ENCODE measurements at regions not wholly inside any gene's neighbourhood (a gene's known extent, or its start where the extent isn't known, plus 50 kb on each side); places are given as distances from the start of the nearest gene placed in this dataset.
A peak's percentile ranks its signal among the peaks of the same experiment; 100 is the strongest.

- H3K4me3 ChIP-seq (replicated peaks in 1 of 3; ENCODE audit: insufficient read depth in 1 of 3, low read depth in 2 of 3, low read length in 3 of 3): no peak overlapping the region
- H3K79me2 ChIP-seq (ENCODE audit: insufficient read depth, low read length): no peaks in the 10 kb centered on the region
- FAIRE-seq (no peak), ATAC-seq (no peak), DNase-seq (ENCODE audit: low spot score) (no peak)
- no peaks in the 10 kb centered on the region; a peak in 1 of 5 replicates for H3K27me3 ChIP-seq (ENCODE audit: control insufficient read depth in 1 of 2, insufficient read depth in 2 of 2, low read length in 2 of 2)
- TF ChIP-seq GLMP (CRISPR knock-in tag; IDR thresholded peaks at IDR 0.05; ENCODE audit: borderline replicate concordance) (no peak), MYNN (CRISPR knock-in tag; IDR thresholded peaks at IDR 0.05; ENCODE audit: low read depth) (no peak)
- TF ChIP-seq, protein P1, sequence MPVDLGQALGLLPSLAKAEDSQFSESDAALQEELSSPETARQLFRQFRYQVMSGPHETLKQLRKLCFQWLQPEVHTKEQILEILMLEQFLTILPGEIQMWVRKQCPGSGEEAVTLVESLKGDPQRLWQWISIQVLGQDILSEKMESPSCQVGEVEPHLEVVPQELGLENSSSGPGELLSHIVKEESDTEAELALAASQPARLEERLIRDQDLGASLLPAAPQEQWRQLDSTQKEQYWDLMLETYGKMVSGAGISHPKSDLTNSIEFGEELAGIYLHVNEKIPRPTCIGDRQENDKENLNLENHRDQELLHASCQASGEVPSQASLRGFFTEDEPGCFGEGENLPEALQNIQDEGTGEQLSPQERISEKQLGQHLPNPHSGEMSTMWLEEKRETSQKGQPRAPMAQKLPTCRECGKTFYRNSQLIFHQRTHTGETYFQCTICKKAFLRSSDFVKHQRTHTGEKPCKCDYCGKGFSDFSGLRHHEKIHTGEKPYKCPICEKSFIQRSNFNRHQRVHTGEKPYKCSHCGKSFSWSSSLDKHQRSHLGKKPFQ (CRISPR knock-in tag; IDR thresholded peaks at IDR 0.05; ENCODE audit: insufficient replicate concordance): no peak
- BruUV-seq (replicated peaks): no TSS peak
- no peaks in the 10 kb centered on the region for H3K36me3 ChIP-seq (replicated peaks in 1 of 2; ENCODE audit: control insufficient read depth in 1 of 2, insufficient read depth in 2 of 2, low read length in 2 of 2)
- in situ Hi-C loops (cut with HindIII; ENCODE audit: extremely low pct_ligation_motif_present, low pct_unique_long_range_greater_than_20kb) (no loop called here), intact Hi-C loops (cut with micrococcal nuclease; ENCODE audit: unreplicated experiment) (no loop called here)
- no peak overlapping the region for H3K9ac ChIP-seq (ENCODE audit: insufficient read depth, low read depth, low read length)
- H2AFZ ChIP-seq (ENCODE audit: low read length): no peak overlapping the region
- peaks cover 27% of the 10 kb centered on the region for H3K4me1 ChIP-seq (ENCODE audit: insufficient read depth, low read length)
- peaks cover 22% of the 10 kb centered on the region for H3K9me3 ChIP-seq (ENCODE audit: low read length)
- H3K4me2 ChIP-seq (ENCODE audit: low read depth, low read length): no peak overlapping the region
- ChIA-PET POLR2A (interaction anchor here (1.3 kb wide), 1 partner anchor 37 kb away, joined by 3 read pairs; no protein-coding TSS in a partner anchor), CTCF (ENCODE audit: low intra/inter-chr PET ratio, low total read pairs) (no interaction called here)
- H4K20me1 ChIP-seq (ENCODE audit: insufficient read depth, low read length): no peaks in the 10 kb centered on the region
- 96% methylated on average over 68 of the region's 80 CpGs for WGBS (ENCODE audit: low lambda C conversion rate)
- H3K27ac ChIP-seq (ENCODE audit: extremely low read length, insufficient read depth, low read length): no peak overlapping the region
Measured at GRCh38 chr14:103207388-103208072, 84.3 kb downstream of the TNFAIP2 start.

GRCh38 chr14:103209054-103209453, 85.8 kb downstream of the TNFAIP2 start:
- Histone ChIP-seq H3K4me1 (ENCODE audit: insufficient read depth, low read length) (peaks cover 43% of the 10 kb centered on the region), H2AFZ (ENCODE audit: low read length) (peak overlapping the region; percentile 7), H3K36me3 (replicated peaks in 1 of 2; ENCODE audit: control insufficient read depth in 1 of 2, insufficient read depth in 2 of 2, low read length in 2 of 2) (no peaks in the 10 kb centered on the region), H3K27me3 (ENCODE audit: control insufficient read depth in 1 of 2, insufficient read depth in 2 of 2, low read length in 2 of 2) (no peaks in the 10 kb centered on the region; a peak in 1 of 5 replicates), H3K4me2 (ENCODE audit: low read depth, low read length) (peak overlapping the region; percentile 42; the same call in 1 of the 2 replicates), H4K20me1 (ENCODE audit: insufficient read depth, low read length) (no peaks in the 10 kb centered on the region), H3K4me3 (replicated peaks in 1 of 3; ENCODE audit: insufficient read depth in 1 of 3, low read depth in 2 of 3, low read length in 3 of 3) (no peak overlapping the region), H3K9me3 (ENCODE audit: low read length) (peaks cover 17% of the 10 kb centered on the region), H3K27ac (ENCODE audit: extremely low read length, insufficient read depth, low read length) (no peak overlapping the region), H3K9ac (ENCODE audit: insufficient read depth, low read depth, low read length) (no peak overlapping the region), H3K79me2 (ENCODE audit: insufficient read depth, low read length) (no peaks in the 10 kb centered on the region)
- FAIRE-seq (no peak), DNase-seq (ENCODE audit: low spot score) (no peak), ATAC-seq (peak; percentile 82)
- POLR2A ChIA-PET: interaction anchor here (1.2 to 1.3 kb wide), 2 partner anchors 34 to 110 kb away, joined by 4 to 5 read pairs; no protein-coding TSS in a partner anchor
- in situ Hi-C loops (cut with HindIII; ENCODE audit: extremely low pct_ligation_motif_present, low pct_unique_long_range_greater_than_20kb): no loop called here
- CTCF ChIA-PET (ENCODE audit: low intra/inter-chr PET ratio, low total read pairs): no interaction called here
- intact Hi-C loops (cut with micrococcal nuclease; ENCODE audit: unreplicated experiment): no loop called here
- WGBS (ENCODE audit: low lambda C conversion rate): 13% methylated on average over 2 of the region's 4 CpGs
- TF ChIP-seq CENPX (CRISPR knock-in tag; IDR thresholded peaks at IDR 0.05): no peak
- TF ChIP-seq MEIS2 (CRISPR knock-in tag; IDR thresholded peaks at IDR 0.05): no peak
- TF ChIP-seq NCOA2 (CRISPR knock-in tag; IDR thresholded peaks at IDR 0.05): no peak
- TF ChIP-seq, protein P2, sequence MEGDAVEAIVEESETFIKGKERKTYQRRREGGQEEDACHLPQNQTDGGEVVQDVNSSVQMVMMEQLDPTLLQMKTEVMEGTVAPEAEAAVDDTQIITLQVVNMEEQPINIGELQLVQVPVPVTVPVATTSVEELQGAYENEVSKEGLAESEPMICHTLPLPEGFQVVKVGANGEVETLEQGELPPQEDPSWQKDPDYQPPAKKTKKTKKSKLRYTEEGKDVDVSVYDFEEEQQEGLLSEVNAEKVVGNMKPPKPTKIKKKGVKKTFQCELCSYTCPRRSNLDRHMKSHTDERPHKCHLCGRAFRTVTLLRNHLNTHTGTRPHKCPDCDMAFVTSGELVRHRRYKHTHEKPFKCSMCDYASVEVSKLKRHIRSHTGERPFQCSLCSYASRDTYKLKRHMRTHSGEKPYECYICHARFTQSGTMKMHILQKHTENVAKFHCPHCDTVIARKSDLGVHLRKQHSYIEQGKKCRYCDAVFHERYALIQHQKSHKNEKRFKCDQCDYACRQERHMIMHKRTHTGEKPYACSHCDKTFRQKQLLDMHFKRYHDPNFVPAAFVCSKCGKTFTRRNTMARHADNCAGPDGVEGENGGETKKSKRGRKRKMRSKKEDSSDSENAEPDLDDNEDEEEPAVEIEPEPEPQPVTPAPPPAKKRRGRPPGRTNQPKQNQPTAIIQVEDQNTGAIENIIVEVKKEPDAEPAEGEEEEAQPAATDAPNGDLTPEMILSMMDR (CRISPR knock-in tag; IDR thresholded peaks at IDR 0.05): peak; percentile 29
- TF ChIP-seq, protein P3, sequence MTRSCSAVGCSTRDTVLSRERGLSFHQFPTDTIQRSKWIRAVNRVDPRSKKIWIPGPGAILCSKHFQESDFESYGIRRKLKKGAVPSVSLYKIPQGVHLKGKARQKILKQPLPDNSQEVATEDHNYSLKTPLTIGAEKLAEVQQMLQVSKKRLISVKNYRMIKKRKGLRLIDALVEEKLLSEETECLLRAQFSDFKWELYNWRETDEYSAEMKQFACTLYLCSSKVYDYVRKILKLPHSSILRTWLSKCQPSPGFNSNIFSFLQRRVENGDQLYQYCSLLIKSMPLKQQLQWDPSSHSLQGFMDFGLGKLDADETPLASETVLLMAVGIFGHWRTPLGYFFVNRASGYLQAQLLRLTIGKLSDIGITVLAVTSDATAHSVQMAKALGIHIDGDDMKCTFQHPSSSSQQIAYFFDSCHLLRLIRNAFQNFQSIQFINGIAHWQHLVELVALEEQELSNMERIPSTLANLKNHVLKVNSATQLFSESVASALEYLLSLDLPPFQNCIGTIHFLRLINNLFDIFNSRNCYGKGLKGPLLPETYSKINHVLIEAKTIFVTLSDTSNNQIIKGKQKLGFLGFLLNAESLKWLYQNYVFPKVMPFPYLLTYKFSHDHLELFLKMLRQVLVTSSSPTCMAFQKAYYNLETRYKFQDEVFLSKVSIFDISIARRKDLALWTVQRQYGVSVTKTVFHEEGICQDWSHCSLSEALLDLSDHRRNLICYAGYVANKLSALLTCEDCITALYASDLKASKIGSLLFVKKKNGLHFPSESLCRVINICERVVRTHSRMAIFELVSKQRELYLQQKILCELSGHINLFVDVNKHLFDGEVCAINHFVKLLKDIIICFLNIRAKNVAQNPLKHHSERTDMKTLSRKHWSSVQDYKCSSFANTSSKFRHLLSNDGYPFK (CRISPR knock-in tag; IDR thresholded peaks at IDR 0.05; ENCODE audit: borderline replicate concordance): no peak
- BruUV-seq (replicated peaks): no TSS peak

Data from HepG2 (cell line).